ENCODE measurements at regions not wholly inside any gene's neighbourhood (a gene's known extent, or its start where the extent isn't known, plus 50 kb on each side); places are given as distances from the start of the nearest gene placed in this dataset.

DNA sequence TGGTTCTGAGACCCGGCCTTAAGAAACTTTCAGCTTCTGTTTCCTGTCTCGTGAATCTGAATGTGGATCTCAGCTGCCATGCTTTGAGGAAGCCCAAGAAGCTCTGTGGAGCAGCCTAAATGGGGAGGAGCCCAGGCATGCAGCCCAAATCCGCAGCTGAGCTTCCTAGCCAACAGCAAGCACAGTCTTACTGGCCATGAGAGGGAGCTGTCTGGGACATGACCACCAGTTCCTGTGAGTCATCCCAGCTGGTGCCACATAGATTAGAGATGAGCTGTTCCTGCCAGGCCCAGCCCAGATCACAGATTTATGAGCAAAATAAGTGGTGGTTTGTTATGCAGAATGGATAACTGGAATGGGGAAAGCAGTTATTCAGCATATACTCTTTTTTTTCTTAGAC, 224.4 kb upstream of the APCDD1 start:
- Histone ChIP-seq H3K4me1 (peaks cover 0 to 3% of the 10 kb centered on the region in 2 donors), H3K27ac (no peak overlapping the region), H3K36me3 (no peaks in the 10 kb centered on the region), H3K27me3 (no peaks in the 10 kb centered on the region), H3K4me3 (no peak overlapping the region), H3K9me3 (peaks cover 0 to 15% of the 10 kb centered on the region in 2 donors)
- DNase-seq (ENCODE audit: low spot score): no peak
- TF ChIP-seq CTCF (IDR thresholded peaks at IDR 0.05): no peak

DNA sequence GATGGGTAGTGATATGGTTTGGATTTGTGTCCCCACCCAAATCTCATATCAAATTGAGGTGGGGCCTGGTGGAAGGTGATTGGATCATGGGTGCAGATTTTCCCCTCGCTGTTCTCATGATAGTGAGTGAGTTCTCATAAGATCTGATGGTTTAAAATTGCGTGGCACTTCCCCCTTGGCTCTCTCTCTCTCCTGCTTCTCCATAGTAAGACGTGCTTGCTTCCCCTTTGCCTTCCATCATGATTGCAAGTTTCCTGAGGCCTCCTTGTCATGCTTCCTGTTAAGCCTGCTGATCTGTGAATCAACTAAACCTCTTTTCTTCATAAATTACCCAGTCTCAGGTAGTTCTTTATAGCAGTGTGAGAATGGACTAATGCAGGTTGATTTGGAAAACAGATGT, 223.2 kb upstream of the APCDD1 start:
- no peaks in the 10 kb centered on the region for H3K36me3 ChIP-seq
- H3K27me3 ChIP-seq: no peaks in the 10 kb centered on the region
- no peak for TF ChIP-seq CTCF (IDR thresholded peaks at IDR 0.05)
- H3K9me3 ChIP-seq: peaks cover 0 to 8% of the 10 kb centered on the region in 2 donors
- DNase-seq (ENCODE audit: low spot score): no peak
- H3K27ac ChIP-seq: no peak overlapping the region
- H3K4me1 ChIP-seq: peaks cover 0 to 3% of the 10 kb centered on the region in 2 donors
- no peak overlapping the region for H3K4me3 ChIP-seq

GRCh38 chr18:10232062-10232461, 222.4 kb upstream of the APCDD1 start:
- H3K36me3 ChIP-seq: no peaks in the 10 kb centered on the region
- H3K27ac ChIP-seq: no peak overlapping the region
- H3K27me3 ChIP-seq: no peaks in the 10 kb centered on the region
- no peak for TF ChIP-seq CTCF (IDR thresholded peaks at IDR 0.05)
- H3K4me3 ChIP-seq: no peak overlapping the region
- no peak for DNase-seq (ENCODE audit: low spot score)
- peaks cover 0 to 3% of the 10 kb centered on the region in 2 donors for H3K4me1 ChIP-seq
- H3K9me3 ChIP-seq: peaks cover 0 to 8% of the 10 kb centered on the region in 2 donors

DNA sequence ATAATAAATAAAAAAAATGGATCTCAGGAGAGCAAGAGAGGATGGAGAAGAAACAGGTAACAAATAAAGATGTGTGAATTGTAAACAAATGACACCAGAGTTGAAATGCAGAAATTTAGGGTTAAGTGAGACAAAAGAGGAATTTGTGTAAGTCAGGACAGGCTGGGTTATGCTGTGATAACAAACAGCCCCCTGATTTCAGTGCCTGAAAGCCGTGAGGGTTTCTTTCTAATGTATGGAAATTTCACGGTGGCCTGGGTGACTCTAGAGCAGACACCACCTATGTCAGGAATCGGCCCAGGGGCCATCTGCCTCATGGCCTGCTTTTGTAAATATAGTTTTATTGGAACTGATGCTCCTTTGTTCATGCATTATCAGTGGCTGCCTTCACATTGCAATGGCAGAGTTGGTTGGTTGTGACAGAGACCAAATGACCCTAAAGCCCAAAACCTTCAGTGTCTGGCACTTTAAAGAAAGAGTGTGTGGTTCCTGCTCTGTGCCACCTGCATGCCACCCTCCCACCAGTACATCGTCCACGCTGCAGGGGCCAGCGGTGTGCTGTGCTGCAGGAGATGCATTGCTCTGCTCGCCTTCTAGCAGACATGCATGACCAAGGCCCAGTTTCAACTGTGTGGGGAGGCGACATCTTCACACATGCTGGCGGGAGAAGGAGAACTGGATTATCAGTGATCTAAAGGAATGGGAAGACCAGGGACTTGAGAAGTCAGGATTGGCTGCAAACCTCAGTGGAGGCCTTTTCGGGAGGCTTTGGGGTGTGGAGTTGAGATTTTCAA, 221.2 kb upstream of the APCDD1 start:
- Histone ChIP-seq H3K36me3 (no peaks in the 10 kb centered on the region), H3K4me1 (peaks cover 0 to 3% of the 10 kb centered on the region in 2 donors), H3K27me3 (no peaks in the 10 kb centered on the region), H3K4me3 (no peak overlapping the region), H3K27ac (no peak overlapping the region), H3K9me3 (peaks cover 0 to 8% of the 10 kb centered on the region in 2 donors)
- DNase-seq (ENCODE audit: low spot score): no peak
- TF ChIP-seq CTCF (IDR thresholded peaks at IDR 0.05): no peak

DNA sequence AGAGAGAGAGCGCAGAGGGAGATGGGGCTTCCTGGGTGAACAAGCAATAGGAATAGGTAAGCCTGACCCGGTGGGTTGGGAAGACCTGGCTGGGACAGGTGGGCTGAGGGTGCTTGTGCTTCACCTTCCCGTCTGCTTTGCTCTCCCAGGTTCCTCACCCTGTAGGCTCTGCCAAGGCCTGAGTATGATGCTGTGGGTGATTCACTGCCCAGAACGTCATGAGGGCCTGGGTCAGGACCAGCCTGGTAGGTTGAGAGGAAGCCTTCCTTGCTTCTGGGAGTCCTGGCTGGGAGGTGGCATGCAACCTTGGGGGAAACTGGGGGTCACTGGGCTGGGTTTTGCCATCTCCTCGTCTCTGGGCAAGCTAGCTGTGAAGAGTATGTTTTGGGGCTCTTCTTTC, 220.2 kb upstream of the APCDD1 start:
- Histone ChIP-seq H3K27ac (no peak overlapping the region), H3K36me3 (no peaks in the 10 kb centered on the region), H3K4me3 (no peak overlapping the region), H3K4me1 (peaks cover 0 to 9% of the 10 kb centered on the region in 2 donors), H3K9me3 (peaks cover 0 to 8% of the 10 kb centered on the region in 2 donors), H3K27me3 (no peaks in the 10 kb centered on the region)
- TF ChIP-seq CTCF (IDR thresholded peaks at IDR 0.05): no peak
- no peak for DNase-seq (ENCODE audit: low spot score)
